Fibroblast of the aortic adventitia (primary cell): ENCODE measurements at regions not wholly inside any gene's neighbourhood (a gene's known extent, or its start where the extent isn't known, plus 50 kb on each side); places are given as distances from the start of the nearest gene placed in this dataset.
"Not testable (repeated sequence)": the region's sequence is repeated elsewhere in the genome, so short reads cannot be mapped to it uniquely, and the experiment has no call there.

Experiments
- DNase-seq: peaks from one replicate; pipeline ENCODE4 v3.0.0-alpha.2; 2010; ENCODE audit warnings: low read depth
- H3K4me3 ChIP-seq: 2 replicates; pipeline ENCODE4 v1.5.1; 2011; ENCODE audit warnings: low read depth, mild to moderate bottlenecking, control low read depth, low read length, moderate library complexity

DNA sequence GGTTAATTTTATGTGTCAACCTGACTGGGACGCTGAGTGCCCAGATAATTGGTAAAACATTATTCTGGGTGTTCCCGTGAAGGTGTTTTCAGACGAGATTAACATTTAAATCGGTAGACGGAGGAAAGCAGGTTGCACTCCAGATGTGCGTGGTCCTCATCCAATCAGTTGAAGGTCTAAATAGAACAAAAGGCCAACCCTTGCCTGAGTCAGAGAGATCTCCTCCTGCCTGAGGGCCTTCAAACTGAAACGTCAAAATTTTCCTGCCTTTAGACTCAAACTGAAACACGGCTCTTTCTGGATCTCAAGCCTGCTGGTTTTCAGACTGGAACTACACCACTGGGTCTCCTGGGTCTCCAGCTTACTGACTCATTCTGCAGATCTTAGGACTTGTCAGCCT, 70.9 kb downstream of the NPIPA5 start:
- not testable (repeated sequence) for DNase-seq

DNA sequence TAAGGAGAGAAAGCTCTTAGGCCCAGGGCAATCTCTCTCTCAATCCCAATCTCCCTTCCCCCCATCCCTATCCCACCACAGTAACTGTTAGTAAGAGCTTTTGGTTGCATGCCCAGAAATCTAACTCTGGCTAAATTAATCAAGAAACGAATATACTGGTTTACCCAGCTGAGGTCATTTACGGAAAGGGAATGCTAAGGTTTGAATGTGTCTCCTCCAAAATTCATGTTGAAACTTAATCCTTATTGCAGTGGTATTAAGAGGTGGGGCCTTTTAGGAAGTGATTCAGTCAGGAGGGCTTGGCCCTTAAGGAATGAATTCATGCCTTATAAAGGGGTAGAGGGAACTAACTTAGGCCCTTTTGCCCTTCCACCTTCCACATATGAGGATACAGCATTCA, 72.2 kb downstream of the NPIPA5 start:
- peak; percentile 75 for DNase-seq
- H3K4me3 ChIP-seq, result not testable (repeated sequence)

More for the DNA sequence above, 70.9 kb downstream of the NPIPA5 start:
- H3K4me3 ChIP-seq, result not testable (repeated sequence)

DNA sequence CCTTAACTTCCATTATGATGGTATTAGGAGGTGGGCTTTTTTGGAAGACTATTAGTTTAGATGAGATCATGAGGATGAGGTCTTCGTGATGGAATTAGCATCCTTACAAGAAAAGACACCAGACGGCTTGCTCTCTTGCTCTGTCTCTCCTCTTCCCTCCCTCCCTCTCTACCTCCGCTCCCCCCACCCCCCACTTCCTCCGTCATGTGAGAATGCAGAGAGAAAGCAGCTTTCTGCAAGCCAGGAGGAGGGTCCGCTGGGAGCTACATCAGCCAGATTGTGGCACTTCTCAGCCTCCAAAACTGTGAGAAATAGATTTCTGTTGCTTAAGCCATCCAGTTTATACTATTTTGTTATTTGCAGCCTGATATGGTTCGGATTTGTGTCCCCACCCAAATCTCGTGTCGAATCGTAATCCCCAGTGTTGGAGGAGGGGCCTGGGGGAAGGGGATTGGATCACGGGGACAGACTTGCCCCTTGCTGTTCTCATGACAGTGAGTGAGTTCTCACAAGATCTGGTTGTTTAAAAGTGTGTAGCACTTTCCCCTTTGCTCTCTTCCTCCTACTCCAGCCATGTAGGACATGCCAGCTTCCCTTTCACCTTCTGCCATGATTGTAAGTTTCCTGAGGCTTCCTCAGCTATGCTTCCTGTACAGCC, 74.3 kb downstream of the NPIPA5 start:
- not testable (repeated sequence) for H3K4me3 ChIP-seq
- DNase-seq, result peak; percentile 0

DNA sequence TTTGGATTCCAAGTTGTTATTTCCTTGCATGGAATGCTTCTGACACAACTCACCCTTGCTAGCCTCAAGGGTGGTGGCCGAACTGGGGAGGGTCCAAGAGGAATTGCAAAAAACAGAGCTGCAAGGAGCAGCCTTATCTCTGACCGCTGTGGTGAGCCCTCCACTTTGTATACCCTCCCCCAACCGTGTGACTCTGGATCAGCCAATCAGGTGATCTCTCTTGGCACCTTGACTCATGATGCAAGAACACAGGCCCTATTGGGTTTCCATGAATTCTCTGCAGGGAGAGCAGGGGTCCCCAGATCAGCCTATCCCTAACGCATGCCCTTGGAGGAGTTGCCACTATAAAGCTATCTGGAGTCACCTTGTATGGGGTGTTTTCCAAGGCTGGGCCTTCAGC, 81.0 kb downstream of the NPIPA5 start:
- not testable (repeated sequence) for H3K4me3 ChIP-seq, DNase-seq

GRCh38 chr16:15274796-15275195, 103.3 kb downstream of the NPIPA5 start:
- not testable (repeated sequence) for DNase-seq, H3K4me3 ChIP-seq

DNA sequence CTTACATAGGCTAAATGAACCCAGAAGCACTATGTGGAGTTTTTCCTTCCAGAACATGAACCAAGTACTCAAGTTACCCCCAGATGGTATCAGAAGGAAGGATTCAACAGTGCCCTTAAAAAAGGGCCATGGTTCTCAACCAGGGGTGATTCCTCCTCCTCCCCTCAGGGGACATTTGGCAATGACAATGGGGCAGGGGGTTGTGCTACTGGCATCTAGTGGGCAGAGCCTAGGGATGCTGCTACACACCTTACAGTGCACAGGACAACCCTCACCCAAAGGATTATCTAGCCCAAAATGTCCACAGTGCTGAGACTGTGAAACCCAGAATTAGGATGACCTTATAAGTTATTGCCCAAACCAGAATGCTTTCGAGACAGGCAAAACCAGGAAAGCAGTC, 104.1 kb downstream of the NPIPA5 start:
- not testable (repeated sequence) for H3K4me3 ChIP-seq, DNase-seq

GRCh38 chr16:15266941-15267340, 111.2 kb downstream of the NPIPA5 start:
- not testable (repeated sequence) for H3K4me3 ChIP-seq, DNase-seq

- not testable (repeated sequence) for H3K4me3 ChIP-seq
Measured at GRCh38 chr16:15262212-15262611, 115.9 kb downstream of the NPIPA5 start.

DNA sequence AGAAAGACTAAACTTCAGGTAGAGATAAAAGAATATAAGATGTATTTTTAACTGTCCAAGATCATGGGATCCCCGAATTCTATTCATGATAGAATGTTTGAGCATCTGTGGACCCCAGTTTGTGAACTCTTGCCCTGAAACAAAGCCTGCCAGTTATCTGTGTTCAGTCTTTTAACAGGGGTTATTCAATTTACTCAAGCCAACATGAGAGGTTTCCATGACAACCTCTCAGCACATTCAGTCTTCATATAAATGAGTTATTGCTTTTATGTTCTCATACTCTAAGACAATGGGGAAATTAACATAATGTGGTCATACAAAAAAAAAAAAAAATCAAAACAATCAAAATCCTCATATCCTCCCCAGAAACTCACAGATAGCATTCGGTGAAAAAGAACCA, 130.1 kb downstream of the NPIPA5 start:
- not testable (repeated sequence) for H3K4me3 ChIP-seq, DNase-seq

More at GRCh38 chr16:15262212-15262611, 115.9 kb downstream of the NPIPA5 start:
- not testable (repeated sequence) for DNase-seq

DNA sequence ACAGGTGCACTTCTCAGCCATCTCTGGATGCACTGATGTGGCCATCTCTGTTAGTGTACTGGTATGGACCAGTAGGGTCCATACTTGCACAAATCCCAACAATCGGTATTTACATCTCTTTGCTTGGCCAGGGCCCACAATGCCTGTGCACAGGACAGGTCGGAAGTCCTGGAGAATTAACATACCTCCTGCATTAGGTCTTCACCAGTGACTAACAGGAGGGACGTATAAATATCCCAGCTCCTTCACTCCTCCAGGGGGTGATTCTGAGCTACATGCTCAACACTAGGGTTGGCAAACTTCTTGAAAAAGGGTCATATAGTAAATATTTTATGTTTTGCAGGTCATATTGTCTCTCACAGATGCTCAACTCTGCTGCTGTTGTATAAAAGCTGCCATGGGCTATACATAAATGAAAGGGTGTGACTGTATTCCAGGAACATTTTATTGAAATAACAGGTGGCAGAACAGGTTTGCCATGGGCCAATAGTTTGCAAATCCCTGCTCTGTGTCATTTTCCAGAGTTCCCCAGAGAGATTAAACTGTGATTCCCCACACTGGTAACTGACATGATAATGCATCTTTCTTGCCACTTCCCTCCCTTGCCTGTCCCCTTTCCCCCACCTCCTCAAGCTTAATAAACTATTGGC, 141.3 kb downstream of the NPIPA5 start:
- H3K4me3 ChIP-seq, DNase-seq: not testable (repeated sequence)

DNA sequence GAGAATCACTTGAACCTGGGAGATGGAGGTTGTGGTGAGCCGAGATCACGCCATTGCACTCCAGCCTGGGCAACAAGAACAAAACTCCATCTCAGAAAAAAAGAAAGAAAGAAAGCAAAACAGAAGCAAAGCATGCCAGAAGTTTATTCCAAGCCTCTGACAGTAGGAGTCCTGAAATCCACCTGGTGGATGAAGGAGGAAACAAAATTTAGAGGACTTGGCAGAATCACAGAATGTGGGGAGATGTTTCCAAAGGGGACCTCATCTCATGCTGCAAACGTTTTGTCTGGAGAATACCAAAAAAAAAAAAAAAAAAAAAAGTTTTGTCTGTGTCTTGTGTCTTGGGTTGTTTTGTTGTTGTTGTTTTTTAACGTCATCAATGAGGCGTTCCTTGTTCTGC, 141.1 kb upstream of the RRN3 start:
- DNase-seq, result not testable (repeated sequence)

DNA sequence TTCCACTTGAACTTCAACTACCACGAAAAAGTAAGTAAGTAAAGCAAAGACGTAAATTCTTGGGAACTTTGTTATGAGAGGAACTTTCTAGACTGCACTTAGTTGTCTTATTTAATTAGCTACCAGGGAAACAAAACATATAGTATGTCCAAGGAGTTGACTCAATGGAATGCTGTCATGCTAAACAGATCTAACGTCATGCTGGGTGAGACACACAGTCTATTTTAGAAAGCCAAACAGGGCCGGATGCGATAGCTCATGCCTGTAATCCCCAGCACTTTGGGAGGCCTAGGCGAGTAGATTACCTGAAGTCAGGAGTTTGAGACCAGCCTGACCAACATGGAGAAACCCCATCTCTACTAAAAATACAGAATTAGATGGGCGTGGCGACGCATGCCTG, 140.6 kb upstream of the RRN3 start:
- DNase-seq, H3K4me3 ChIP-seq: not testable (repeated sequence)

More for the DNA sequence above, 141.1 kb upstream of the RRN3 start:
- not testable (repeated sequence) for H3K4me3 ChIP-seq

DNA sequence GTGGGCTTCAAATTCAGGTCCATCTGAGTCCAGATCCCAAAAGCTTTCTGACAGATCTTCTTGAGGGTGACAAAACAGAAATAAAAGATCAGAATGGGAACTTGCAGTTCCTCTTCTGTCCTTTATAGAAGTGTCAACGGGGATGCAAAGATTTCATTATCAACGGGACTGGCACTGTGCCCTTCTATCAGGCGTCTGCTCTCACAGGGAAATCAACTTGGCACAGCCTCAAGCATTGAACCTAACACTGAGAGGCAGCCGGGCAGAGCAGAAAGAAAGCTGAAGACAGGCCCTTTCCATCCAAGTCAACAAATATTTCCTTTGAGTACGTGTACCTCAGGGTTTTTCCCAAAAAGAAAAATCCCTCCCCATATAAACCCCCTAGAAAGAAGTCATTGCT, 136.4 kb upstream of the RRN3 start:
- DNase-seq, H3K4me3 ChIP-seq: not testable (repeated sequence)

DNA sequence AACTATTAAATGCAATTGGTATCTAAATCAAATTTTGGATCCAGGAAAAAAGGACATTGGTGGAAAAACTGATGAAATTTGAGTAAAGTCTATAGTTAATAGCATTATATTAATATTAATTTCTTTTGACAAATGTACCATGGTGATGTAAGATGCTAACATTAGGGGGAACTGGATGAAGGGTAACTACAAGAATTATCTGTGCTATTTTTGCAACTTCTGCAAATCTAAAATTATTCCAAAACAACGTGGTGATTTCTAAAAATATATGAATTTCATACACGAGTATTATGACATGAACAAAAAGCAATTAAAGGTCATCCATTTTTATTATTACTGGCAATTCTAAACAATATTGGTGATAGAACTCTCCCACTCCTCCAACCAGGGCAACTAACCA, 135.6 kb upstream of the RRN3 start:
- not testable (repeated sequence) for H3K4me3 ChIP-seq, DNase-seq

DNA sequence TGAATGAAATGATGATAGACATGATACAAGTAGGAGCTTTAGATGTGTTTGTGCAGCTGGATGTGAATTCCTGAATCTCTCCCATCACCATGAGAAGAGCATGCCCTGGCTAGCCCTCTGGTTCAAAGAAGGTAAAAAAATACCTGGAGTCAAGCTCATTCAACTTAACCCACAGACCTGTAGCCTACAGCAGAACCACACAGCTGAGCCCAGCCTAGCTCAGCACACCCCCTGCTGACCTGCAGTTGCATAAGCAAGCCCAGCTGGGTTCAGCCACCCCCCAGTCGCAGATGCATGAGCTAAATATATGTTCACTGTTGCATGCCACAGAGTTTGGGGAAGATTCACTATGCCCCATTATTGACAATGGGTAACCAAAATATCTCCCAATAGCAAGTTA, 130.6 kb upstream of the RRN3 start:
- not testable (repeated sequence) for DNase-seq

GRCh38 chr16:15223398-15223797, 129.3 kb upstream of the RRN3 start:
- not testable (repeated sequence) for DNase-seq, H3K4me3 ChIP-seq

More for the DNA sequence above, 130.6 kb upstream of the RRN3 start:
- H3K4me3 ChIP-seq, result not testable (repeated sequence)
